ENCODE measurements at regions not wholly inside any gene's neighbourhood (a gene's known extent, or its start where the extent isn't known, plus 50 kb on each side); places are given as distances from the start of the nearest gene placed in this dataset.

GRCh38 chr4:31735004-31735403, 1014.8 kb downstream of the PCDH7 start:
- Histone ChIP-seq H3K9ac (ENCODE audit: extremely low read depth, insufficient read length, low read length) (no peak overlapping the region), H3K4me2 (ENCODE audit: insufficient read depth, insufficient read length, low read length) (no peak overlapping the region), H4K8ac (replicated peaks; ENCODE audit: insufficient read length, low read depth, low read length) (no peak overlapping the region), H4K5ac (ENCODE audit: insufficient read length, low read depth, low read length) (no peak overlapping the region), H2AK5ac (ENCODE audit: insufficient read length, low read length) (no peak overlapping the region), H2BK120ac (ENCODE audit: low read depth, low read length, poor library complexity, severe bottlenecking) (no peak overlapping the region), H3K9me3 (ENCODE audit: control insufficient read depth, low read depth, low read length) (no peaks in the 10 kb centered on the region), H3K79me2 (ENCODE audit: insufficient read depth, low read length) (no peaks in the 10 kb centered on the region), H3K4ac (ENCODE audit: low read depth, low read length) (no peak overlapping the region), H3K79me1 (ENCODE audit: insufficient read depth, low read depth, low read length, poor library complexity, severe bottlenecking) (no peaks in the 10 kb centered on the region), H4K20me1 (ENCODE audit: control insufficient read depth, insufficient read depth, insufficient read length) (no peaks in the 10 kb centered on the region), H3K4me1 (ENCODE audit: insufficient read depth, low read length) (no peaks in the 10 kb centered on the region), H3K23ac (ENCODE audit: insufficient read length, low read depth, low read length) (no peak overlapping the region), H4K91ac (ENCODE audit: insufficient read length, low read depth, low read length) (no peak overlapping the region), H3K23me2 (ENCODE audit: insufficient read length, low read depth, low read length, poor library complexity, severe bottlenecking) (no peaks in the 10 kb centered on the region), H2BK12ac (ENCODE audit: insufficient read length, low read depth, low read length) (no peak overlapping the region), H3K56ac (ENCODE audit: insufficient read length, low read depth, low read length) (no peak overlapping the region), H3K14ac (ENCODE audit: insufficient read depth, low read length) (no peak overlapping the region), H2BK5ac (ENCODE audit: insufficient read length, low read length) (no peak overlapping the region), H3K27me3 (ENCODE audit: insufficient read depth, low read length) (no peaks in the 10 kb centered on the region), H3T11ph (ENCODE audit: low read length) (no peak overlapping the region), H2AFZ (ENCODE audit: low read length) (no peak overlapping the region), H3K18ac (ENCODE audit: insufficient read length, low read depth, low read length) (no peak overlapping the region), H2BK15ac (ENCODE audit: low read depth, low read length) (no peak overlapping the region), H2BK20ac (ENCODE audit: low read depth, low read length, poor library complexity, severe bottlenecking) (no peak overlapping the region), H3K27ac (ENCODE audit: insufficient read length, low read depth, low read length) (no peak overlapping the region)
- WGBS (ENCODE audit: extremely low coverage, insufficient read length, low lambda C conversion rate) = no CpG with 5 or more reads among the region's 3 CpGs
- DNase-seq = no peak
- Mint-ChIP-seq H3K4me3 (no peak overlapping the region), H3K27me3 (ENCODE audit: low read depth) (no peaks in the 10 kb centered on the region), H3K9me3 (peaks cover 3 to 8% of the 10 kb centered on the region in 2 experiments), H3K36me3 (ENCODE audit: insufficient read depth in 1 of 3, low read depth in 3 of 3) (peaks cover 2 to 5% (median 4%) of the 10 kb centered on the region in 3 experiments; a peak in 6 of 7 replicates), H3K4me1 (no peaks in the 10 kb centered on the region), H3K27ac (no peak overlapping the region)
- no peak for TF ChIP-seq CTCF (conservative IDR thresholded peaks at IDR 0.05)

Measured in H9 (cell line).